Tibial nerve (tissue), 4 donors: ENCODE measurements at regions not wholly inside any gene's neighbourhood (a gene's known extent, or its start where the extent isn't known, plus 50 kb on each side); places are given as distances from the start of the nearest gene placed in this dataset.

Experiments
- CTCF ChIP-seq, 5 experiments: fragments of 200-600 bp in 3 of 5; fragments of 450-650 bp in 2 of 5; sonication (generic) in 3 of 5; IDR thresholded peaks; one replicate each; pipeline ENCODE4 v1.5.1; 2016 to 2019; ENCODE audit warnings: antibody characterized with exemption in 5 of 5, mild to moderate bottlenecking in 3 of 5, moderate library complexity in 2 of 5
- EP300 ChIP-seq, 2 donors: sonication (generic); formaldehyde crosslinking; IDR thresholded peaks; one replicate each; pipeline ENCODE4 v1.6.1; 2017; ENCODE audit warnings: antibody characterized with exemption in 2 of 2, mild to moderate bottlenecking in 1 of 2
- POLR2A ChIP-seq, 2 donors: fragments of 450-650 bp; IDR thresholded peaks; one replicate each; pipeline ENCODE4 v1.6.1; 2017; ENCODE audit warnings: antibody characterized with exemption in 2 of 2, mild to moderate bottlenecking in 2 of 2, moderate library complexity in 2 of 2

- TF ChIP-seq CTCF (IDR thresholded peaks at IDR 0.05) (no peak), POLR2A (IDR thresholded peaks at IDR 0.05) (no peak), EP300 (IDR thresholded peaks at IDR 0.05) (no peak)
Observed at GRCh38 chr18:28485210-28485801, 308.4 kb upstream of the CDH2 start.
